Spleen (tissue), 7 donors: ENCODE measurements at regions not wholly inside any gene's neighbourhood (a gene's known extent, or its start where the extent isn't known, plus 50 kb on each side); places are given as distances from the start of the nearest gene placed in this dataset.

Source experiments
- POLR2A ChIP-seq, 3 donors: fragments of 450-650 bp; IDR thresholded peaks; one replicate each; pipeline ENCODE4 v1.5.1; 2017; ENCODE audit warnings: antibody characterized with exemption in 3 of 3, mild to moderate bottlenecking in 1 of 3
- TF ChIP-seq, protein P1 (sequence below), 11 experiments: fragments of 200-600 bp in 7 of 11; fragments of 450-650 bp in 4 of 11; sonication (generic) in 4 of 11; IDR thresholded peaks in 8 of 11; conservative IDR thresholded peaks in 3 of 11; 1 replicate in 7 of 11; 2 replicates in 4 of 11; pipeline versions ENCODE4 v1.4.0 to v1.8.0; 2016 to 2021; ENCODE audit warnings: antibody characterized with exemption in 11 of 11, inconsistent platforms in 4 of 11, mild to moderate bottlenecking in 1 of 11
- donor health status: DM: no; HTN: no; CAD: no; lungs with moderate emphysema.
- donor health status: DM: no; HTN: no; CAD: no.
- donor health status: DM: no; HTN: no; CAD: no.

- TF ChIP-seq, protein P1, sequence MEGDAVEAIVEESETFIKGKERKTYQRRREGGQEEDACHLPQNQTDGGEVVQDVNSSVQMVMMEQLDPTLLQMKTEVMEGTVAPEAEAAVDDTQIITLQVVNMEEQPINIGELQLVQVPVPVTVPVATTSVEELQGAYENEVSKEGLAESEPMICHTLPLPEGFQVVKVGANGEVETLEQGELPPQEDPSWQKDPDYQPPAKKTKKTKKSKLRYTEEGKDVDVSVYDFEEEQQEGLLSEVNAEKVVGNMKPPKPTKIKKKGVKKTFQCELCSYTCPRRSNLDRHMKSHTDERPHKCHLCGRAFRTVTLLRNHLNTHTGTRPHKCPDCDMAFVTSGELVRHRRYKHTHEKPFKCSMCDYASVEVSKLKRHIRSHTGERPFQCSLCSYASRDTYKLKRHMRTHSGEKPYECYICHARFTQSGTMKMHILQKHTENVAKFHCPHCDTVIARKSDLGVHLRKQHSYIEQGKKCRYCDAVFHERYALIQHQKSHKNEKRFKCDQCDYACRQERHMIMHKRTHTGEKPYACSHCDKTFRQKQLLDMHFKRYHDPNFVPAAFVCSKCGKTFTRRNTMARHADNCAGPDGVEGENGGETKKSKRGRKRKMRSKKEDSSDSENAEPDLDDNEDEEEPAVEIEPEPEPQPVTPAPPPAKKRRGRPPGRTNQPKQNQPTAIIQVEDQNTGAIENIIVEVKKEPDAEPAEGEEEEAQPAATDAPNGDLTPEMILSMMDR (IDR thresholded peaks at IDR 0.05 in 8 of 11, conservative IDR thresholded peaks at IDR 0.05 in 3 of 11): no peak
- no peak for TF ChIP-seq POLR2A (IDR thresholded peaks at IDR 0.05)
Observed at GRCh38 chr3:62951037-62951613, 75.9 kb upstream of the CADPS start.
